GM12892 (cell line): ENCODE measurements at regions not wholly inside any gene's neighbourhood (a gene's known extent, or its start where the extent isn't known, plus 50 kb on each side); places are given as distances from the start of the nearest gene placed in this dataset.

Source experiments
- DNase-seq: peaks from one replicate; pipeline ENCODE4 v3.0.0; 2011; ENCODE audit not compliant: insufficient read length
- FAIRE-seq: peaks from 2 replicates; lab custom pipeline; 2011; peaks lifted over from hg19 to GRCh38; lab: Jason Lieb, UNC
- POLR2A ChIP-seq: IDR thresholded peaks from 2 replicates; pipeline ENCODE4 v1.6.1; 2011; ENCODE audit warnings: low read depth, low read length, control low read depth
- POLR2AphosphoS5 ChIP-seq: IDR thresholded peaks from 2 replicates; pipeline ENCODE4 v1.6.1; 2011; ENCODE audit warnings: low read depth, low read length, control low read depth
- TAF1 ChIP-seq: IDR thresholded peaks from 2 replicates; pipeline ENCODE4 v1.6.1; 2011; ENCODE audit warnings: low read depth, mild to moderate bottlenecking, control low read depth, low read length, borderline replicate concordance

- DNase-seq, result no peak
- FAIRE-seq, result no peak
- TF ChIP-seq TAF1, result no peak
- no peak for TF ChIP-seq POLR2AphosphoS5
- no peak for TF ChIP-seq POLR2A
These were observed 1127.8 kb upstream of the PRKX start for GRCh38 chrX:4841216-4841745.

GRCh38 chrX:4831574-4831973 is 1118.1 kb upstream of the PRKX start:
- FAIRE-seq, result no peak
- DNase-seq, result no peak
- no peak for TF ChIP-seq TAF1
- no peak for TF ChIP-seq POLR2AphosphoS5
- TF ChIP-seq POLR2A, result no peak

GRCh38 chrX:4830880-4831557 is 1117.6 kb upstream of the PRKX start:
- FAIRE-seq, result no peak
- DNase-seq, result no peak
- TF ChIP-seq TAF1 (no peak), POLR2AphosphoS5 (no peak), POLR2A (no peak)

- FAIRE-seq, result no peak
These were observed 1112.1 kb upstream of the PRKX start for GRCh38 chrX:4825550-4825949.

GRCh38 chrX:4809571-4809970 is 1096.1 kb upstream of the PRKX start:
- DNase-seq (no peak), FAIRE-seq (no peak)
- TF ChIP-seq POLR2A, result no peak
- TF ChIP-seq POLR2AphosphoS5, result no peak
- no peak for TF ChIP-seq TAF1

More at GRCh38 chrX:4825550-4825949, 1112.1 kb upstream of the PRKX start:
- no peak for TF ChIP-seq TAF1
- no peak for TF ChIP-seq POLR2A
- no peak for TF ChIP-seq POLR2AphosphoS5
- no peak for DNase-seq

- DNase-seq (no peak), FAIRE-seq (no peak)
- TF ChIP-seq POLR2AphosphoS5, result no peak
- no peak for TF ChIP-seq TAF1
- TF ChIP-seq POLR2A, result no peak
These were observed 1092.1 kb upstream of the PRKX start for GRCh38 chrX:4805502-4805901.

GRCh38 chrX:4800756-4801155 is 1087.3 kb upstream of the PRKX start:
- FAIRE-seq, result no peak
- TF ChIP-seq POLR2AphosphoS5, result no peak
- TF ChIP-seq POLR2A, result no peak
- TF ChIP-seq TAF1, result no peak

GRCh38 chrX:4787971-4788370 is 1074.5 kb upstream of the PRKX start:
- TF ChIP-seq POLR2A (no peak), TAF1 (no peak), POLR2AphosphoS5 (no peak)
- no peak for DNase-seq
- FAIRE-seq, result no peak

More at GRCh38 chrX:4800756-4801155, 1087.3 kb upstream of the PRKX start:
- DNase-seq, result no peak

GRCh38 chrX:4764888-4765287 is 1051.4 kb upstream of the PRKX start:
- peak; percentile 46 for FAIRE-seq

GRCh38 chrX:4762196-4762595 is 1048.7 kb upstream of the PRKX start:
- TF ChIP-seq TAF1 (no peak), POLR2AphosphoS5 (no peak), POLR2A (no peak)
- FAIRE-seq (no peak), DNase-seq (no peak)

More at GRCh38 chrX:4764888-4765287, 1051.4 kb upstream of the PRKX start:
- TF ChIP-seq TAF1 (no peak), POLR2AphosphoS5 (no peak), POLR2A (no peak)
- no peak for DNase-seq

- TF ChIP-seq TAF1, result no peak
- TF ChIP-seq POLR2A, result no peak
- TF ChIP-seq POLR2AphosphoS5, result no peak
- DNase-seq, result no peak
- no peak for FAIRE-seq
These were observed 1041.6 kb upstream of the PRKX start for GRCh38 chrX:4754878-4755604.

GRCh38 chrX:4741024-4741423 is 1027.6 kb upstream of the PRKX start:
- TF ChIP-seq POLR2AphosphoS5 (no peak), POLR2A (no peak), TAF1 (no peak)
- FAIRE-seq (no peak), DNase-seq (no peak)
